ENCODE measurements at regions not wholly inside any gene's neighbourhood (a gene's known extent, or its start where the extent isn't known, plus 50 kb on each side); places are given as distances from the start of the nearest gene placed in this dataset.

GRCh38 chr15:70201425-70201775 lies 103.7 kb upstream of the TLE3 start:
- DNase-seq (ENCODE audit: low read depth) = no peak

DNA sequence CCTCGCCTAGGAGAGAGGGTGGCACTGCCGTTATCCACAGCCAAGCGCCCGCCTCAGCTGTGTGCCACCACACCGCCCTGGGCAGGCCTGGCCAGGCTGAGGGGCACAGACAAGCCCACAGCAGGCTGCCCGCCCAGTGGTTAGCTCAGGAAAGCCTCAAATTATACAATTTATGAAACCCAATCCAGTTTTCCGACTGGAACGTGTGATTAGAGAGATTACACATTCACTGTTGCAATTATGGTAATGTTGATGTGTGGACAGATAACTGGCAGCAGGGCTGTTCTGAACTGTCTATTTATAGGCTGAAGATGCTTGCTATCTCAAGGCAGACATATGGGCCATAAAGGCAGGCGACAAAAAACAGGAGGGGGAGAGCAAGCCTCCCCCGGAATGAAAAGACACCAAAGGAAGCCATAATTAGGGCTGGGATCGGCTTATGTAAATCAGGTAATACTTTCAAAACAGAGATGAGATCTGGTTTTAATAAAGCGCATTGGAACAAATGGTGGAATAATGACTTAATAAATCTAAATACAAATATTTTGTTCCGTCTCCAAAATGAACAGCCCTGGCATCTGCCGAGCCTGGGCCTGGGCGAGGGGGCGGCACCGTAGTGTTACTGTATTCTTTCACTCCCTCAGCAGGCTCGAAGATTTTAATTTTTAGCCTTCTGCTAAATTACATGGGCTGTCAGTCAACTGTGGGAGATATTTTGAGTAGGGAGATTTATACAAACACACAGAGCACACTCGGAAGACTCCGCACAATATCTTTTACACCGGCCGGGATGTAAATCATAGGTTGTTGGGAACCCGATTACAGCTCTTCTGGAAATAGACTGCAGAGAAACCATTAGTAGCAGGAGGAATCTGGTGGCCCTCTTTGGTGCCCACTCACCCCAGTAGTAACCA lies 103.1 kb upstream of the TLE3 start:
- no peak for DNase-seq (ENCODE audit: low read depth)

DNA sequence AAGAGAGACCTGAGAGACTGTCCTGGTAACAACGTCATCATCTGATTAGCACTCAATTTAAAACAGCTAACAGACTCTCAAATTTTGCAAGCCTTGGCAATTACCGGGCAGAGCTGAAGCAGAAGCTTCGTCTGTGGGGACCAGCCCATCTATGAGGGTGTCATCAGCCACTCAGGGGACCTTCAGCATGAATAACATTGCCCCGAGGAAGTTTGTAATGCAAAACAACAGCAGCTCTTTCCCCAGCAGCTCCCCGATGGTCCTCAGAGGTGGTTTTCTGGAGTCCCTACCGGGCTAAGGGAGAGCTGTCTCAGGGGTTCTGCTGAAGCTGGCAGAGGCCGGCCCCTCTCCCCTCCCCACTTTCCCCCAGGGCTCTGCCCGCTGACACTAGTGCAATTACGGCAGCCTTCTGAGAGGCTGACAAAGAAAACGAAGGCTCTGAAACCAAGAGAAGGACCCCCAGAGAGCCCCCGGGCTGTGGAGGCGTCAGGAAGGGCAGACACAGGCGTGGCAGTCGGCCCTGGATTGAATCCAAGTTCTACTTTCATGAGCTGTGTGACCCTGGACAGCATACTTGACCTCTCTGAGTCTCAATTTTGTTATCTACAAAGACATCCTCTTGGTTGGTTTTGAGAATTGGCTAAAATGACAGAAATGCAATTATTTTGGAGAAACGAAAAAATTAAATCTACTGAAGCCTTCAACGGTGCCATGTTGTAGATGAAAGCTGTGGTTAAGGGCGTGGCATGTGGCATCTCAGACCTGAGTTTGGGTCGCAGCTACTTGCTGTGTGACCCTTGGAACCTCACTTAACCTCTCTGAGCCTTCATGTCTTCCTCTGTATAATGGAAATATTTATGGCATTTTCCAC lies 102.1 kb upstream of the TLE3 start:
- no peak for DNase-seq (ENCODE audit: low read depth)

GRCh38 chr15:70199124-70199482 lies 101.4 kb upstream of the TLE3 start:
- no peak for DNase-seq (ENCODE audit: low read depth)

- no peak for DNase-seq (ENCODE audit: low read depth)
Observed at GRCh38 chr15:70198441-70199123, 100.9 kb upstream of the TLE3 start.

- no peak for DNase-seq (ENCODE audit: low read depth)
Observed at GRCh38 chr15:70197945-70198361, 100.2 kb upstream of the TLE3 start.

- no peak for DNase-seq (ENCODE audit: low read depth)
Observed at GRCh38 chr15:70197318-70197944, 99.7 kb upstream of the TLE3 start.

DNA sequence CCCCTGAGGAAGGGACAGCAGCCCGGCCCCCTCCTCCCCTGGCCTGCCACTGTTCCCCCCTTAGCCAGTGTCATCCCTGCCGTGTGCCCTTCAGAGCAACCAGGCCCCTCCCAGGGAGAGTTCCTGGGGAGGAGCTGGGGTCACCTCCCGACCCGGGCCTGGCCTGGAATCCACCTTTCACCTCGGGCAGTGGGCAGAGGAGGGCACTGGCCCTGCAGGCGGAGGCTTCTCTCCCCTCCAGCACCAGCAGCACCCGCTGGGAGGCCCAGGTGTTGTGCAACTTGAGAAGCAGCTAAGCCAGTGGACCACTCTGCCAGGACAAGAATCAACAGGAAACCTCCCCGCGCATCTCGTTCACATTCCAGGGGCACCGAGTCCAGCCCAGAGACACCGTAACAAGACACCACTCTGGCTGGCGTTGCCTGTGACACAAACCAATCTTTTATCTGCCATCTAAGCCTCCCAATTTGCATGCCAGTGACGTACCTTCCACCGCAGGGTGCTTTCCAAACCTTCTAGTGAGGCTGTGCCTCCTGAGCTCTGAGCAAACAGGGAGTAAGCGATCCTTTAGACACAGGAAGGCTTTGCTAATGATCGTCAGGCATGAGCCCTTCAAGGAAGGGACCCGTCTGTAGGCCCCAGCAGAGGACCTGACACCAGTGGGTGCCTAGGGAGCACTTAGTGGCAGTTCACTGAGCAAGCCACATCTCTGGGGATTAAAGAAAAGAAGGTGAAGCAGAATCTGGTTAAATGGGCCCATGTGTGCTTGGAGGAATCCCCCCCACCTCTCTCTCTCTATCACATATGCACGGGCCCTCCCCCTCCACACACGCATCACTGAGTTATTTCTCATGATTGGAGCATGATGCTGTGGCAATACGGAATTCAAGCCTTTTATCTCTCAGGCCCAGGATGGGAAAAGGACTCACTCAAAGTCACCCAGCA lies 98.9 kb upstream of the TLE3 start:
- DNase-seq (ENCODE audit: low read depth) = peak; percentile 36

GRCh38 chr15:70195587-70196305 lies 98.0 kb upstream of the TLE3 start:
- no peak for DNase-seq (ENCODE audit: low read depth)

DNA sequence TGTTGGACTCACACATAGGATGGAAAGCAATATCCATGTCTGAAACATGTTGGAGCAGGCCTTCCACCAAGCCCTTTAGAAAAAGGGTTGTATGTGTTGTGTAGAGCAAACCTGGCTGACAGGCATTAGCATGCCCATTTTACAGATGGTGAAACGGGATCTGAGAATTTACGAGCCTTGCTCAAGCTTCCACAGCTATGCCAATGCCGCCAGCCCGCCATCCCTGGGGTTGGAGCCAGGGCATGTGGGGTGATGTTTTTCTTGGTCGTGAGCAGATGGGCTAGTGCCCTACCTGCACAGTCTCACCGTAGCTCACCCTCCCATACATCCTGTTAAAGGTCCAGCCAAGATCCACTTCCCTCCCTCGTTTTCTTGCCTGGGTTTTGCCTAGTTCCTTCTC lies 97.5 kb upstream of the TLE3 start:
- DNase-seq (ENCODE audit: low read depth) = no peak

DNA sequence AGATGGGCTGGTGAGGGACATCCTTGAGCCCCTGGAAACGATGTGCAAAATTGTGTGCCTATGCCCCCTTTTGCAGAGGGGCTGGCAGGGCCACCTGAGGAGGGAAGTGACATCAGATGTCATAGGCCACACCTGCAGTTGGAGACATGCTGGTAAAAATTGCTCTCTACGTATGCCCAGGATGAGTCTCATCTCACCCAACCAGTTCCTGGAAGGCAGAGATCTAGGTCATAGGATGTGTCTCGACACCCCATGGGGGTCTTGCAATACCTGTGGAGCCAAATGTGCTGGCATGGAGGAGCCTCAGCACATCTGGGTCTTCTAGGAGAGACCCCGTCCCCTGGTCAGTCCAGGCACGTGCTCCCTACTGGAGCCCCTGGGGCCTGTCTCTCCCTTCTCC lies 96.5 kb upstream of the TLE3 start:
- no peak for DNase-seq (ENCODE audit: low read depth)

DNA sequence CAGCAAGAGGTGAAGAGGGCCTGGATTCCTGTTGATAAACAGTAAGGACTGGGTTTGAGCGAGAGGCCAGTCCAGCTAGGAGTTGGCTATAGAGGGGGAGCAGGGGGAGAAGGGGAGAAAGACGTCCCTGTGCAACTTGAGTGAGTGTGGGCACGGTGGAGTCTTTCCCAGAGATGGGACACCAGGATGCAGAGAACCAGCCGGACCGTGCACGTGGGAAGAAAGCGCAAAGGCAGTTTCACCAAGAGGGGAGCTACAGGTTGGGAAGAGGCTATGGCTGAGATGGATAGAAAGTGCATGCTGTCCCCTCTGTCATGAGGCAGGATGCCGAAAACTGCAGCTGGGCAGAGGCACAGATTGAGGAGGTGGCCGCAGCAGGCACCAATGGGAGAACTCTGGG lies 96.0 kb upstream of the TLE3 start:
- DNase-seq (ENCODE audit: low read depth) = no peak

DNA sequence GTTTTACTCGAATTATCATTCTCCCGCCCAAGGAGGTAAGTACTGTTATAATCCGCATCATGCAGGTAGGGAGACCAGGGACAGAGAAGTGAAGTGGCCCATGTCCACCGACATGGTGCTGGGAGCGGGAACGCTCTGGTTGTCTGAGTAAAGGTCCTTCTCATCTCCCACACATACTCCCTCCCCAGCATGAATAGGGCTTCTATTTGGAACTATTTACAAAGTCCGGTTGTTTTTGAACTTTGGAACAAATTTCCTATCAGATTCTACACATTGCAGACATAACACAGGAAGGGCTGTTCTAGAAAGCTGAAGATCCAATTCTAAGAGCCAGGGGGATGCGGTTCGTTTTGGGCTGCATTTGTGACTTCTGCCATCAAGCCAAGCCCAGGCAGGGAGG lies 94.8 kb upstream of the TLE3 start:
- DNase-seq (ENCODE audit: low read depth) = no peak

- DNase-seq (ENCODE audit: low read depth) = no peak
Observed at GRCh38 chr15:70192041-70192440, 94.3 kb upstream of the TLE3 start.

- no peak for DNase-seq (ENCODE audit: low read depth)
Observed at GRCh38 chr15:70190965-70191364, 93.2 kb upstream of the TLE3 start.

DNA sequence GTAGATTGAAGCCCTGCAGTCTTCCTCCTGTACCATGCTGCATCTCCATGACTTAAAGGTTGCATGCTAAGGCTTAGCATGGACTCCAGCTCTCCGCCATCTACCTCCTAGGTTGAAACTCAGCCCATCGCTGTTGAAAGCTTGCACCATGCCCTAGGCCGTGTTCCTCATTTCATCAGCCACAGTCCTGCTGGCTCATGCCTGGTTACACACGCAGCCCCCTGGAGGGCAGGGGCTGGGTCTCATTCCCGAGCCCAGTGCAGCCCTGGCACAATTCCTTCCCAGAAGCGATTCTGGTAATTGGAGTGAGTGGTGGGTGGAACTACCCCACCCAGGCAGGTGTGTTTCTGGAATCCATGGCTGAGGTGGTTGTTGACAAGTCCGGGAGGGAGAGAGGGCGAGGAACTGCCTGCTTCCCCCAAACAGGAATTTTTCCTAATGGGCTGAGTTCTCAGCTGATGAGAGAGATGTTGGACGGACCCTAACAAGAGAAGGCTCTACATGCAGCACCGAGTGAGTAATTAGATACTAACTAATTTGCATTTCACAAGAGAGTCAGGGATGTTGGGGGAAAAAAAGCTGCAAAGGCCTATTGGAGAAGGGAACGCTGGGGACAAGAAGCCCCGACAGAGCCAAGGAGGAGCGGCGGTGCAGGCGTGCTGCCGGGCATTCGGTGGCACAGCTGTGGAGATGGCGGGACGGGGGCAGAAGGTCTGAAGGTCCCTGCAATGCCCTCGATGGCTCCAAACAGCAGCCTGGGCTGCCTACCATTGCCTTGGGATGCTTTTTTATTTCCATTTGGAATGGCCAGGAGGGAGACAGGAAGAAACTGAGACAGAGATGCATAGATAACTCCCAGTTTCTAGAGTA lies 92.3 kb upstream of the TLE3 start:
- no peak for DNase-seq (ENCODE audit: low read depth)

GRCh38 chr15:70188286-70188685 lies 90.6 kb upstream of the TLE3 start:
- no peak for DNase-seq (ENCODE audit: low read depth)

DNA sequence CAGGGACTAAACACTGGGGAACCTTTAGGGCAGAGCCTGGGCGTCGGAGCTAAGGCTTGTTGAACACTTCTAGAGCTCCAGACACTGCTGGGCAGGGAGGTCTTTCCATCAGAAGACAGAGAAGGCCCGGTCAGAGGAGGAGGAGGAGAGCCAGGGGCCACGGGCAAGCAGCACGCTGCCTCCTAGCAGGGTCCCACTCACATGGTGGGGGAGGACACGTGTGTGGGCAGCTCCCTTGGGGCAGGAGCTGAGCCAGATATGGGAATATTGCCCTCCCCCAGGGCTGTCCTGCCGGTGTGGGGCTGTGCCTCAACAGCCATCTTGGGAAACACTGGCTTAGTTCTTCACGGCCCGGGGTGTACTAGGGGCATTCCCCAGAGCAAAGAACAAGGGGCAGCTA lies 89.6 kb upstream of the TLE3 start:
- DNase-seq (ENCODE audit: low read depth) = no peak

GRCh38 chr15:70186152-70186551 lies 88.4 kb upstream of the TLE3 start:
- no peak for DNase-seq (ENCODE audit: low read depth)
